ENCODE measurements at regions not wholly inside any gene's neighbourhood (a gene's known extent, or its start where the extent isn't known, plus 50 kb on each side); places are given as distances from the start of the nearest gene placed in this dataset.

- no peak overlapping the region for H3K4me3 ChIP-seq (ENCODE audit: extremely low read depth in 1 of 4, insufficient read depth in 2 of 4, low read depth in 3 of 4, low read length in 4 of 4)
- H3K56ac ChIP-seq (replicated peaks; ENCODE audit: insufficient read length, low read depth, low read length): no peak overlapping the region
- H3K27ac ChIP-seq (ENCODE audit: low read depth, low read length): no peak overlapping the region
- no peak overlapping the region for H3K18ac ChIP-seq (ENCODE audit: extremely low read depth, low read length)
- H3K9me3 ChIP-seq (ENCODE audit: insufficient read depth in 2 of 2, low read depth in 1 of 2, low read length in 1 of 2): no peaks in the 10 kb centered on the region
- no peak overlapping the region for H2BK5ac ChIP-seq (ENCODE audit: low read depth, low read length)
- H3K4me1 ChIP-seq (replicated peaks in 1 of 4; ENCODE audit: control insufficient read depth in 3 of 4, insufficient read depth in 4 of 4, low read length in 3 of 4): no peaks in the 10 kb centered on the region; a peak in 1 of 7 replicates
- no peak overlapping the region for H3K14ac ChIP-seq (ENCODE audit: insufficient read length)
- H3K23me2 ChIP-seq (ENCODE audit: low read depth, low read length): no peaks in the 10 kb centered on the region
- no peaks in the 10 kb centered on the region for H3K36me3 ChIP-seq (ENCODE audit: control insufficient read depth in 2 of 4, insufficient read depth in 4 of 4, low read length in 3 of 4)
- no peak overlapping the region for H4K8ac ChIP-seq (ENCODE audit: extremely low read depth, insufficient read depth, low read length)
- no peak overlapping the region for H4K5ac ChIP-seq (ENCODE audit: insufficient read length, low read depth, low read length)
- no peak for FAIRE-seq
- H3K79me1 ChIP-seq (ENCODE audit: low read depth, low read length): no peaks in the 10 kb centered on the region
- no peak overlapping the region for H4K91ac ChIP-seq (replicated peaks; ENCODE audit: insufficient read length, low read length)
- no peaks in the 10 kb centered on the region for H3K27me3 ChIP-seq (replicated peaks in 1 of 4; ENCODE audit: control insufficient read depth in 3 of 4, extremely low read depth in 1 of 4, insufficient read depth in 3 of 4, low read length in 3 of 4)
- ChIA-PET CTCF (ENCODE audit: partially characterized antibody) (no interaction called here), POLR2A (ENCODE audit: partially characterized antibody) (interaction anchor here (0.8 kb wide), 1 partner anchor 15 kb away, joined by 3 read pairs; no protein-coding TSS in a partner anchor)
- H3K79me2 ChIP-seq (ENCODE audit: control insufficient read depth in 1 of 2, insufficient read depth in 2 of 2, low read length in 2 of 2): no peaks in the 10 kb centered on the region
- H3K4ac ChIP-seq (replicated peaks; ENCODE audit: insufficient read length, low read depth, low read length): no peak overlapping the region
- no peak overlapping the region for H2BK120ac ChIP-seq (replicated peaks; ENCODE audit: low read depth, low read length)
- no peak for DNase-seq (ENCODE audit: low read depth in 1 of 2, low spot score in 2 of 2)
- no peak overlapping the region for H2BK12ac ChIP-seq (ENCODE audit: low read depth, low read length)
- H3K4me2 ChIP-seq (ENCODE audit: insufficient read depth in 1 of 2, low read depth in 2 of 2, low read length in 2 of 2): no peak overlapping the region
- no peak overlapping the region for H2AFZ ChIP-seq (ENCODE audit: low read length)
- H2BK20ac ChIP-seq (ENCODE audit: low read length): no peak overlapping the region
- H2AK5ac ChIP-seq (ENCODE audit: low read depth, low read length): no peak overlapping the region
- H3K23ac ChIP-seq (ENCODE audit: insufficient read length): no peak overlapping the region
- no peaks in the 10 kb centered on the region for H4K20me1 ChIP-seq (replicated peaks in 1 of 2; ENCODE audit: control insufficient read depth in 1 of 2, insufficient read depth in 2 of 2, low read length in 2 of 2)
- H3K9ac ChIP-seq (replicated peaks in 1 of 4; ENCODE audit: extremely low read depth in 1 of 4, low read depth in 3 of 4, low read length in 3 of 4): no peak overlapping the region
- no peak overlapping the region for H2BK15ac ChIP-seq (ENCODE audit: low read length)
- TF ChIP-seq TAF1 (IDR thresholded peaks at IDR 0.05; ENCODE audit: low read depth, low read length) (no peak), RXRA (IDR thresholded peaks at IDR 0.05; ENCODE audit: insufficient read depth, low read depth, low read length) (no peak), CBX5 (IDR thresholded peaks at IDR 0.05; ENCODE audit: low read depth, low read length) (no peak), YY1 (IDR thresholded peaks at IDR 0.05; ENCODE audit: low read depth, low read length) (no peak), CHD2 (IDR thresholded peaks at IDR 0.05; ENCODE audit: low read length) (no peak), MAX (IDR thresholded peaks at IDR 0.05) (no peak), MAFK (IDR thresholded peaks at IDR 0.05; ENCODE audit: low read depth, low read length) (no peak), CEBPB (IDR thresholded peaks at IDR 0.05; ENCODE audit: low read depth, low read length) (no peak), CHD1 (IDR thresholded peaks at IDR 0.05; ENCODE audit: low read depth, low read length) (no peak), SP2 (IDR thresholded peaks at IDR 0.05; ENCODE audit: low read length) (no peak), BCL11A (IDR thresholded peaks at IDR 0.05; ENCODE audit: low read depth in 2 of 2, low read length in 2 of 2) (no peak), SIN3A (conservative IDR thresholded peaks at IDR 0.05 in 1 of 2, IDR thresholded peaks at IDR 0.05 in 1 of 2; ENCODE audit: low read depth in 1 of 2, low read length in 2 of 2) (no peak), GABPA (IDR thresholded peaks at IDR 0.05; ENCODE audit: borderline replicate concordance, insufficient read depth, low read length) (no peak), NANOG (IDR thresholded peaks at IDR 0.05; ENCODE audit: insufficient read depth, low read depth, low read length, poor library complexity, severe bottlenecking) (no peak)
These were observed 378.4 kb upstream of the NRG3 start for GRCh38 chr10:81496626-81497025.
